HepG2 (cell line): ENCODE measurements at regions not wholly inside any gene's neighbourhood (a gene's known extent, or its start where the extent isn't known, plus 50 kb on each side); places are given as distances from the start of the nearest gene placed in this dataset.

Experiments used
- ARHGAP35 ChIP-seq: sonication (generic); formaldehyde crosslinking; IDR thresholded peaks from 2 replicates; pipeline ENCODE4 v1.9.0; 2022; ENCODE audit warnings: mild to moderate bottlenecking, inconsistent platforms, moderate library complexity, missing genetic modification reagents, borderline replicate concordance
- JUND ChIP-seq: sonication (generic); formaldehyde crosslinking; IDR thresholded peaks from 2 replicates; pipeline ENCODE4 v1.8.0; 2022; ENCODE audit warnings: mild to moderate bottlenecking, missing genetic modification reagents
- NONO ChIP-seq, 2 experiments: fragments of 450-650 bp in 1 of 2; sonication (generic) in 1 of 2; formaldehyde crosslinking in 1 of 2; IDR thresholded peaks in 1 of 2; conservative IDR thresholded peaks in 1 of 2; 2 replicates each; pipeline versions ENCODE4 v1.6.1 to v1.8.0; 2017 to 2022; ENCODE audit warnings: mild to moderate bottlenecking in 1 of 2, missing genetic modification reagents in 1 of 2, moderate library complexity in 1 of 2
- PHF5A ChIP-seq: IDR thresholded peaks from one replicate; pipeline ENCODE4 v1.6.1; 2018; ENCODE audit warnings: low read depth, missing genetic modification reagents; ENCODE audit not compliant: unreplicated experiment
- RFXAP ChIP-seq: sonication (generic); formaldehyde crosslinking; IDR thresholded peaks from 2 replicates; pipeline ENCODE4 v1.4.0; 2020; ENCODE audit warnings: missing genetic modification reagents, borderline replicate concordance
- RXRB ChIP-seq: IDR thresholded peaks from 2 replicates; pipeline ENCODE4 v1.6.1; 2016; ENCODE audit warnings: borderline replicate concordance, missing genetic modification reagents, missing compliant biosample characterization
- ZFAT ChIP-seq: sonication (generic); formaldehyde crosslinking; conservative IDR thresholded peaks from 2 replicates; pipeline ENCODE4 v1.8.1; 2023; ENCODE audit warnings: missing genetic modification reagents, inconsistent platforms
- ZNF280D ChIP-seq: sonication (generic); formaldehyde crosslinking; IDR thresholded peaks from 2 replicates; pipeline ENCODE4 v1.5.1; 2020; ENCODE audit warnings: mild to moderate bottlenecking, missing genetic modification reagents
- ZNF580 ChIP-seq: IDR thresholded peaks from 2 replicates; pipeline ENCODE4 v1.6.1; 2016; ENCODE audit warnings: low read depth, borderline replicate concordance
- ZNF768 ChIP-seq: sonication (generic); formaldehyde crosslinking; IDR thresholded peaks from 2 replicates; pipeline ENCODE4 v1.4.0; 2020; ENCODE audit warnings: missing genetic modification reagents
- TF ChIP-seq, protein P1 (sequence below): IDR thresholded peaks from 2 replicates; pipeline ENCODE4 v1.6.1; 2016
- TF ChIP-seq, protein P2 (sequence below): sonication (generic); formaldehyde crosslinking; IDR thresholded peaks from 2 replicates; pipeline ENCODE4 v1.5.0; 2020; ENCODE audit warnings: missing genetic modification reagents
- TF ChIP-seq, protein P3 (sequence below): sonication (generic); formaldehyde crosslinking; IDR thresholded peaks from 2 replicates; pipeline ENCODE4 v1.5.1; 2020; ENCODE audit warnings: mild to moderate bottlenecking, moderate library complexity, missing genetic modification reagents
- TF ChIP-seq, protein P4 (sequence below): sonication (generic); formaldehyde crosslinking; IDR thresholded peaks from 2 replicates; pipeline ENCODE4 v1.4.0; 2020; ENCODE audit warnings: missing genetic modification reagents, mild to moderate bottlenecking, borderline replicate concordance

- TF ChIP-seq, protein P1, sequence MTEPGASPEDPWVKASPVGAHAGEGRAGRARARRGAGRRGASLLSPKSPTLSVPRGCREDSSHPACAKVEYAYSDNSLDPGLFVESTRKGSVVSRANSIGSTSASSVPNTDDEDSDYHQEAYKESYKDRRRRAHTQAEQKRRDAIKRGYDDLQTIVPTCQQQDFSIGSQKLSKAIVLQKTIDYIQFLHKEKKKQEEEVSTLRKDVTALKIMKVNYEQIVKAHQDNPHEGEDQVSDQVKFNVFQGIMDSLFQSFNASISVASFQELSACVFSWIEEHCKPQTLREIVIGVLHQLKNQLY, result 0 out of 2 replicates have a peak, but pooled peaks have one; percentile 34
- TF ChIP-seq RFXAP (peak; percentile 85), ZNF768 (peak; percentile 77; the same call in 1 of the 2 replicates), ARHGAP35 (peak; percentile 61; the same call in 1 of the 2 replicates), PHF5A (CRISPR knock-in tag) (peak; percentile 92), NONO (IDR thresholded peaks at IDR 0.05) (no peak), NONO (CRISPR knock-in tag; conservative IDR thresholded peaks at IDR 0.05) (peak; percentile 82; the same call in 1 of the 2 replicates), RXRB (CRISPR knock-in tag) (peak; percentile 68), ZFAT (CRISPR knock-in tag) (no peak), JUND (CRISPR knock-in tag) (no peak), ZNF280D (peak; percentile 90), ZNF580 (CRISPR knock-in tag) (peak; percentile 96; the same call in 1 of the 2 replicates)
- TF ChIP-seq, protein P2, sequence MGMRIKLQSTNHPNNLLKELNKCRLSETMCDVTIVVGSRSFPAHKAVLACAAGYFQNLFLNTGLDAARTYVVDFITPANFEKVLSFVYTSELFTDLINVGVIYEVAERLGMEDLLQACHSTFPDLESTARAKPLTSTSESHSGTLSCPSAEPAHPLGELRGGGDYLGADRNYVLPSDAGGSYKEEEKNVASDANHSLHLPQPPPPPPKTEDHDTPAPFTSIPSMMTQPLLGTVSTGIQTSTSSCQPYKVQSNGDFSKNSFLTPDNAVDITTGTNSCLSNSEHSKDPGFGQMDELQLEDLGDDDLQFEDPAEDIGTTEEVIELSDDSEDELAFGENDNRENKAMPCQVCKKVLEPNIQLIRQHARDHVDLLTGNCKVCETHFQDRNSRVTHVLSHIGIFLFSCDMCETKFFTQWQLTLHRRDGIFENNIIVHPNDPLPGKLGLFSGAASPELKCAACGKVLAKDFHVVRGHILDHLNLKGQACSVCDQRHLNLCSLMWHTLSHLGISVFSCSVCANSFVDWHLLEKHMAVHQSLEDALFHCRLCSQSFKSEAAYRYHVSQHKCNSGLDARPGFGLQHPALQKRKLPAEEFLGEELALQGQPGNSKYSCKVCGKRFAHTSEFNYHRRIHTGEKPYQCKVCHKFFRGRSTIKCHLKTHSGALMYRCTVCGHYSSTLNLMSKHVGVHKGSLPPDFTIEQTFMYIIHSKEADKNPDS (CRISPR knock-in tag), result peak; percentile 85
- TF ChIP-seq, protein P3, sequence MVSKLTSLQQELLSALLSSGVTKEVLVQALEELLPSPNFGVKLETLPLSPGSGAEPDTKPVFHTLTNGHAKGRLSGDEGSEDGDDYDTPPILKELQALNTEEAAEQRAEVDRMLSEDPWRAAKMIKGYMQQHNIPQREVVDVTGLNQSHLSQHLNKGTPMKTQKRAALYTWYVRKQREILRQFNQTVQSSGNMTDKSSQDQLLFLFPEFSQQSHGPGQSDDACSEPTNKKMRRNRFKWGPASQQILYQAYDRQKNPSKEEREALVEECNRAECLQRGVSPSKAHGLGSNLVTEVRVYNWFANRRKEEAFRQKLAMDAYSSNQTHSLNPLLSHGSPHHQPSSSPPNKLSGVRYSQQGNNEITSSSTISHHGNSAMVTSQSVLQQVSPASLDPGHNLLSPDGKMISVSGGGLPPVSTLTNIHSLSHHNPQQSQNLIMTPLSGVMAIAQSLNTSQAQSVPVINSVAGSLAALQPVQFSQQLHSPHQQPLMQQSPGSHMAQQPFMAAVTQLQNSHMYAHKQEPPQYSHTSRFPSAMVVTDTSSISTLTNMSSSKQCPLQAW, result peak; percentile 93
- TF ChIP-seq, protein P4, sequence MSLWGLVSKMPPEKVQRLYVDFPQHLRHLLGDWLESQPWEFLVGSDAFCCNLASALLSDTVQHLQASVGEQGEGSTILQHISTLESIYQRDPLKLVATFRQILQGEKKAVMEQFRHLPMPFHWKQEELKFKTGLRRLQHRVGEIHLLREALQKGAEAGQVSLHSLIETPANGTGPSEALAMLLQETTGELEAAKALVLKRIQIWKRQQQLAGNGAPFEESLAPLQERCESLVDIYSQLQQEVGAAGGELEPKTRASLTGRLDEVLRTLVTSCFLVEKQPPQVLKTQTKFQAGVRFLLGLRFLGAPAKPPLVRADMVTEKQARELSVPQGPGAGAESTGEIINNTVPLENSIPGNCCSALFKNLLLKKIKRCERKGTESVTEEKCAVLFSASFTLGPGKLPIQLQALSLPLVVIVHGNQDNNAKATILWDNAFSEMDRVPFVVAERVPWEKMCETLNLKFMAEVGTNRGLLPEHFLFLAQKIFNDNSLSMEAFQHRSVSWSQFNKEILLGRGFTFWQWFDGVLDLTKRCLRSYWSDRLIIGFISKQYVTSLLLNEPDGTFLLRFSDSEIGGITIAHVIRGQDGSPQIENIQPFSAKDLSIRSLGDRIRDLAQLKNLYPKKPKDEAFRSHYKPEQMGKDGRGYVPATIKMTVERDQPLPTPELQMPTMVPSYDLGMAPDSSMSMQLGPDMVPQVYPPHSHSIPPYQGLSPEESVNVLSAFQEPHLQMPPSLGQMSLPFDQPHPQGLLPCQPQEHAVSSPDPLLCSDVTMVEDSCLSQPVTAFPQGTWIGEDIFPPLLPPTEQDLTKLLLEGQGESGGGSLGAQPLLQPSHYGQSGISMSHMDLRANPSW (CRISPR knock-in tag), result peak; percentile 79; the same call in 1 of the 2 replicates
Observed at GRCh38 chr20:53677447-53678314, 84.0 kb upstream of the ZNF217 start (continued).
